Adrenal gland (tissue), 5 donors: ENCODE measurements at regions not wholly inside any gene's neighbourhood (a gene's known extent, or its start where the extent isn't known, plus 50 kb on each side); places are given as distances from the start of the nearest gene placed in this dataset.

ENCODE experiments used
- POLR2A ChIP-seq, 2 donors: fragments of 450-650 bp; IDR thresholded peaks; one replicate each; pipeline ENCODE4 v1.6.1; 2017; ENCODE audit warnings: antibody characterized with exemption in 2 of 2, mild to moderate bottlenecking in 2 of 2, moderate library complexity in 1 of 2
- TF ChIP-seq, protein P1 (sequence below), 6 experiments: fragments of 450-650 bp in 4 of 6; fragments of 200-600 bp in 2 of 6; sonication (generic) in 1 of 6; IDR thresholded peaks; 1 replicate in 5 of 6; 2 replicates in 1 of 6; pipeline versions ENCODE4 v1.5.1 to v1.8.0; 2016 to 2021; ENCODE audit warnings: antibody characterized with exemption in 6 of 6, mild to moderate bottlenecking in 2 of 6, moderate library complexity in 1 of 6
- donor health status: DM: no; HTN: no; CAD: no.

DNA sequence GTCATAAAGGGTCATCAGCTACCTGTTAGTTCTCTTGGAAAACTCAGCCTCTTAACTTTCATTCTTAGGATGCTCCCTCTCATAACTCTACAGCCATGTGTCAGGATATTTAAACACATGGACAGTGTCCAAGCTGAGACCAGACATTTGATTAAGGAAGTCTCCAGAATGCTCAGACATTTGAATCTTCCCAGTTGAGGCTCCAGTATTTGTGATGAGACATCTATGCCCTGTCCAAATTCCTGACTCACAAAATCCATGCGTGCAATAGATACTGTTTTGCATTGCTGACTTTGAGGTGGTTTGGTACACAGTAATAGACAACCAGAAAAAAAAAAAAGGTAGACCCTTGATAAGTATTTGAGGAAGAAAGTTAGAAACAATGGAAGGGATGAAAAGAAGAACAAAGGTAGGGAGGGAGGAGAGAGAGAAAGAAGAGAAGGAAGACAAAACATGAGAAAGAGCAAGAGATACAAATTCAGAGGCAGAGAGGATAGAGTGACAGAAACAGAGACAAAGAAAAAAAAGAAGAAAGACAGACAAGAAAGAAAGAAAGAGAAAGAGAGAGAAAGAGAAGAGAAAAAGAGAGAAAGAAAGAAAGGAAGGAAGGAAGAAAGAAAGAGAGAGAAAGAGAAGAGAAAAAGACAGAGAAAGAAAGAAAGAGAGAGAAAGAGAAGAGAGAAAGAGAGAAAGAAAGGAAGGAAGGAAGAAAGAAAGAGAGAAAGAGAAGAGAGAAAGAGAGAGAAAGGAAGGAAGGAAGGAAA, 275.5 kb upstream of the PRMT6 start:
- no peak for TF ChIP-seq POLR2A (IDR thresholded peaks at IDR 0.05)
- TF ChIP-seq, protein P1, sequence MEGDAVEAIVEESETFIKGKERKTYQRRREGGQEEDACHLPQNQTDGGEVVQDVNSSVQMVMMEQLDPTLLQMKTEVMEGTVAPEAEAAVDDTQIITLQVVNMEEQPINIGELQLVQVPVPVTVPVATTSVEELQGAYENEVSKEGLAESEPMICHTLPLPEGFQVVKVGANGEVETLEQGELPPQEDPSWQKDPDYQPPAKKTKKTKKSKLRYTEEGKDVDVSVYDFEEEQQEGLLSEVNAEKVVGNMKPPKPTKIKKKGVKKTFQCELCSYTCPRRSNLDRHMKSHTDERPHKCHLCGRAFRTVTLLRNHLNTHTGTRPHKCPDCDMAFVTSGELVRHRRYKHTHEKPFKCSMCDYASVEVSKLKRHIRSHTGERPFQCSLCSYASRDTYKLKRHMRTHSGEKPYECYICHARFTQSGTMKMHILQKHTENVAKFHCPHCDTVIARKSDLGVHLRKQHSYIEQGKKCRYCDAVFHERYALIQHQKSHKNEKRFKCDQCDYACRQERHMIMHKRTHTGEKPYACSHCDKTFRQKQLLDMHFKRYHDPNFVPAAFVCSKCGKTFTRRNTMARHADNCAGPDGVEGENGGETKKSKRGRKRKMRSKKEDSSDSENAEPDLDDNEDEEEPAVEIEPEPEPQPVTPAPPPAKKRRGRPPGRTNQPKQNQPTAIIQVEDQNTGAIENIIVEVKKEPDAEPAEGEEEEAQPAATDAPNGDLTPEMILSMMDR (IDR thresholded peaks at IDR 0.05): no peak
